GM19397 (cell line): ENCODE measurements at regions not wholly inside any gene's neighbourhood (a gene's known extent, or its start where the extent isn't known, plus 50 kb on each side); places are given as distances from the start of the nearest gene placed in this dataset.
"Not testable (repeated sequence)": the region's sequence is repeated elsewhere in the genome, so short reads cannot be mapped to it uniquely, and the experiment has no call there.

ENCODE experiments used
- ATAC-seq: cut with Tn5 transposase; IDR thresholded peaks from one replicate; pipeline ENCODE4 v1.9.1; 2021; ENCODE audit warnings: mild to moderate bottlenecking, moderate library complexity; ENCODE audit not compliant: unreplicated experiment

- no peak for ATAC-seq
Measured at GRCh38 chr7:68893411-68893810, 704.9 kb upstream of the AUTS2 start.

GRCh38 chr7:68899156-68899555, 699.1 kb upstream of the AUTS2 start:
- ATAC-seq: not testable (repeated sequence)

DNA sequence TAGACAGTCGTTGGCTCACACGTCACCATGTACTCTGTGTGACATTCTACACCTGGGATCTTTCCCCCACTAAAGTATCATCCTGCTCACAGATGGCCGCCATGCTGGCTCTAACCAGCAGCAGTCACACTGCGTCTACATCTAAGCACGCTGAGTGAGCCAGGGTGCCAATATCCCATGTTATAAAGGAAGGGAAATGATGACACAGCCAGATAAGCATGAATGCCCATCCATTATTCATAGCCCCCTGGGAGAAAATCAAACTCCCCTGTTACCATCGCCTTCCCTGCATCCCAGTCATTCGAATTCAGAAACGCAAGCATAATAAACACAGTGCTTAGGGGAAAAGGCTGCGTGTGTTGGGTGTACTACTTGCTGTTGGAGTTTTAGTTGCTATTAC, 698.2 kb upstream of the AUTS2 start:
- no peak for ATAC-seq

- ATAC-seq: no peak
Measured at GRCh38 chr7:68904630-68905029, 693.6 kb upstream of the AUTS2 start.

- no peak for ATAC-seq
Measured at GRCh38 chr7:68911754-68912153, 686.5 kb upstream of the AUTS2 start.

- no peak for ATAC-seq
Measured at GRCh38 chr7:68914006-68914405, 684.3 kb upstream of the AUTS2 start.

DNA sequence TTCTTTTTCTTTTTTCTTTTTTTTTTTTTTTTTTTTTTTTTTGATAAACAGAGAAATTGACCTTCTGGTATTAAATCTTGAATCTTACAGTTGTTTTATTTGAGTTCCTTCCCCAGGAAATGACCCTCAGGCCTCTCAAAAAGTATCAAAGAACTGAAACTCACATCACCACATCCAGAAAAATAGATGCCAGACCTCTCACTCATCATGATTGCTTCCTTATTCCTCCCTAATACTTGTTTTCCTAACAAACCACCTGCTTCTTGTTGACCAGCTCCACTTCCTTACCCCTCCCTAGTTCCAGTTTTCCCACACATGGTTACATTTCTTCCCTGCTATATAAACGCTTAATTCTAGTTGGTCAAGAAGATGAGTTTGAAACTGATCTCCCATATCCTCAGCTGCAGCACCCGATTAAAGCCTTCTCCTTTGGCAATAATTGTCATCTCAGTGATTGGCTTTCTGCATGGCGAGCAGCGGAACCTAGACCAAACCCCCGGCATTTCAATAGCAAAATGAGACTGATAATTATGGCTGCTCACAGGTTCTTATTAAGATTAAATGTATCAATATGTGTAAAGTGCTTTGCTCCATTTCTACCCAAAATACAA, 681.1 kb upstream of the AUTS2 start:
- no peak for ATAC-seq

DNA sequence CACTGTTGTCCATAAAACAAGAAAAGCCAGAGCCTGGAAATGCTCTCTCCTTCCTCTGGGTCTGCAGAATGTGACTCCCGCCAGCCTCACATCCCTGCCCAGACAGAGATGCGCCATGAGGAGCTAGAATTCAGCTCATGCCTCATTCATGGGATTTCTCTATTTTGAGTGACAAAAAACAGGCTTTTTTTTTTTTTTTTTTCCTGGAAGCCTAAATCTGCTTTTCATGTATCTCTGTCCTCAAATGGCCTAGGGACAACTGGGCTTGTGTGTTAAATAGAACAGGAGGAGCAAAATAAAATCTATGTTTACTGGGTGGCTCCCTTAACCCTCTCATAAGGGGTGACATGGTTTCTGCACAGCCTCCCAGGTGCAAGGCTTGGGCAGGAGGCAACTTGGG, 679.7 kb upstream of the AUTS2 start:
- ATAC-seq: no peak

DNA sequence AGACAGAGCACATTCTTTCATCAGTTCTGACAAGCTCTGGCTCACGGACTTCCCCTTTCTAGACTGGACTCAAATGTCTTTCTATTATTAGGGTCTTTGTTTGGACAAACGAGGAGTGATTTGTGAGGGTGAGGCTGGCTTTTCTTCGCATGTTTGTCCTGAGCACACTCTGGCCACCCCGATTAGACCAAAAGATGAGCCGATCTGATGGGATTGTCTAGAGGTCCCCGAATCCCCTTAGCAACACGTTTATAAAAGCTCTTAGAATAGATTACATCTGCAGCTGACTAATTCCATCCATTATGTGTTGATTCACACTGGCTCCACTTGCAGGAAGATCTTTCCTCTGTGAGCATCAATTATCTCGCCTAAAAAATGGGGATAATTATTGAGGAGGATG, 675.4 kb upstream of the AUTS2 start:
- ATAC-seq: no peak

DNA sequence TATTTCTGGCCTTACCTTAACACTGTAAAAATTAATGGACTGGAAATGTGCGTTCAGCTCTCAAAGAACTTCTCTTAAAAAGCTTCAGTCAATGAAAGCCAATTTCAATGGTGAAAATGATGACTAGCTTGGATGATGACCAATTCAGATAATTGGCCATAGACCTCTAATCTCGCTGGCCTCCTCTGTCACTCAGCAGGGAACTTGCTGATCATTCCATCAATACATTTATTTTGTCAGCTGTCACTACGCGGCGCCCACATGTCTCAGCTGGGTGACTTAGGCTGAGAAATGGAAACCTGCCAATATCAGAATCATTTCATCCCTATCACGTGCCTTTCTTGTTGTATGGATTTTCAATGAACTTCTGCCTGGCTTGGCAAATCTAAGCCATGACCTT, 673.0 kb upstream of the AUTS2 start:
- ATAC-seq: no peak

- no peak for ATAC-seq
Measured at GRCh38 chr7:68929781-68930261, 668.5 kb upstream of the AUTS2 start.

GRCh38 chr7:68936471-68937035, 661.7 kb upstream of the AUTS2 start:
- ATAC-seq: no peak

DNA sequence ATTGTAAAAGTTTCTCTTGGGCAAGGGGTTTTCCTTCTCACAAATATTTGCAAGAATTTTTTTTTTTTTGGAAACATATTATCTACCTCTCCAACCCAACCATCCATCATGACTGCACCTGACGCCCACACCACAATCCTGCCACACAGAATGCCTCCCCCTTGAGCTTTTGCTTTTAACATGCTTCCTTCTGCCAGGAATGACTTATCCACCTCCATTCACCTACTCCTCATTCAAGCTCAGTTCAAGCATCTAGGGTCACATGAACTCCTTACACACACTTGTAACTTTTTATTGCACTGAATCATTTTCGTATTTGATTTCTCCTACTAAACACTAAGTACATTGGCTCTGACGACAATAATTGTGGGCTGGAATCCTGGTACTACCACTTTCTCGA, 660.1 kb upstream of the AUTS2 start:
- ATAC-seq: no peak

- no peak for ATAC-seq
Measured at GRCh38 chr7:68943786-68944185, 654.5 kb upstream of the AUTS2 start.

DNA sequence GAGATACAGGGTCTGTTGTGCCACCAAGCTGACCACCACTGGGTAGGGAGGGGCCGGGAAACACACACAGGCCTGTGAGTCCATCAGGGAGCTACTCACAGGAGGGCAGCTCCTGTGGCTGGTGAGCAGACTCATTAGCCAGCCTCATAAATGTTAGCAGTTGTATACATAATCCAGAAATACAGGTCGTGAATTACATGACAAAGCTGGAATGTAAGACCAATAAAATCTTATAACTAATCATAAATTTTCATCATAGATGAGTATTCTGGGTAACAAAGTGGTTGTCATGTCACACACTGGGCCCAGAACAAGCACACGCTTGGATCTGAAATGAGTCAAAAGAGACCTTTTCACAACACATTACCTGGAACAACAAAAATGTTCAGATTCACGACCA, 642.6 kb upstream of the AUTS2 start:
- no peak for ATAC-seq

- no peak for ATAC-seq
Measured at GRCh38 chr7:68958571-68958970, 639.7 kb upstream of the AUTS2 start.

GRCh38 chr7:68963552-68963951, 634.7 kb upstream of the AUTS2 start:
- ATAC-seq: no peak

DNA sequence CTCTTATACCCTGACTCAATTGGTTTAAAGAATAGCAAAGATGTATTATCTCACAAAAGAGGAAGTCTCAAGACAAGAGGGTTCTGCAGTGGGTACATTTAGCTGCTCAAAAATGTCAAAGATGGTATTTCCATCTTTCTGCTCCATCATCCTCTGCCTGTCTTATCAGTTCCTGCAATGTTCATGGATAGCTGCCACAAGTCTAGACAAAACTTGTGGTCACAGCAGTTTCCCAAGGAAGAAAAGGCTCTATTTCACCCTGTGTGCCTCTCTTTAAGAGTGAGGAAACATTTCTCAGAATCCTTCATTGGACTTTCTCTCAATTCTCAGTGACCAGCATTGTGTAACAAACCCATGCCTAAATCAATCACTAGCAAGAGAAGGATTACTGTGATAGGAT, 634.2 kb upstream of the AUTS2 start:
- no peak for ATAC-seq

GRCh38 chr7:68965351-68965750, 632.9 kb upstream of the AUTS2 start:
- ATAC-seq: no peak

DNA sequence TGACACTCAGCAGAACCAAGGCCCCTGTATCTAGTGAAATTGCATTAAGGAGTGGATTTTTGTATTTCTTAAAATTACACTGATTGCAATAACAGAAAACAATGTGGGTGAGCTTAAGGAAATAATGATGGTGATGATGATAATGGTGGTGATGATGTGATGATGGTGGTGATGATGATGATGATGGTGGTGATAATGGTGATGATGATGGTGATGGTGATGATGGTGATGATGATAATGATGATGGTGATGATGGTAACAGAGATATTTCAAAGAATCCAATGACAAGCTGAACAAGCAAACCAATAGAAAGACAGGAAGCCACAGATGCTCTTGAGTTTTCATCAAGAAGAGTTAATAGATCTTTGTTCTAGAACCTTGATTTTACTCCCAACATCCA, 630.7 kb upstream of the AUTS2 start:
- ATAC-seq: no peak

DNA sequence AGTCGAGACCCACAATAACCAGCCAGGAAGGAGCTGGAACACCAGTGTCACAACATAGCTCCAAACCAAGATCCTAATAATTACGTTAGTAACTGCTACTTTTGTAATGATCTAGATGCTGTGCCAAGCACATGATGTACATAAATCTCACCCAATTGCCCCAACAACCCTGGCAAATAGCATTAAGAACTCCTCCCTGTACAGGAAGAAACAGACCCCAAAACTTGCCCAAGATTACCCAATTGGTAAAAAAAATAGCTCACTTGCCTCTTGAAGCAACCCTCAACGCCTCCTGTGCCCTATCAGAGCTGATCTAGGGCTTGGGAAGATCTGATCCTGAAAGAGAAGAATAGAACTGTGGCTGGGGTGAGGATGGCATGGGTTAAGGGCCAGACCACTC, 628.7 kb upstream of the AUTS2 start:
- no peak for ATAC-seq

GRCh38 chr7:68971634-68972340, 626.5 kb upstream of the AUTS2 start:
- no peak for ATAC-seq
